Stimulated activated naive CD8-positive, alpha-beta T cell treated with anti-CD3 and anti-CD28 coated beads, Interleukin-15, Interleukin-2, amounts not matched to agents 100 U/mL and 50 U/mL, for 24 hours (primary cell): ENCODE measurements at regions not wholly inside any gene's neighbourhood (a gene's known extent, or its start where the extent isn't known, plus 50 kb on each side); places are given as distances from the start of the nearest gene placed in this dataset.

Experiments
- ATAC-seq: fragments of 150-1000 bp; cut with Tn5 transposase; one replicate; pipeline ENCODE4 v1.10.0; 2021
- DNase-seq: peaks from one replicate; pipeline ENCODE4 v3.0.0; 2021

DNA sequence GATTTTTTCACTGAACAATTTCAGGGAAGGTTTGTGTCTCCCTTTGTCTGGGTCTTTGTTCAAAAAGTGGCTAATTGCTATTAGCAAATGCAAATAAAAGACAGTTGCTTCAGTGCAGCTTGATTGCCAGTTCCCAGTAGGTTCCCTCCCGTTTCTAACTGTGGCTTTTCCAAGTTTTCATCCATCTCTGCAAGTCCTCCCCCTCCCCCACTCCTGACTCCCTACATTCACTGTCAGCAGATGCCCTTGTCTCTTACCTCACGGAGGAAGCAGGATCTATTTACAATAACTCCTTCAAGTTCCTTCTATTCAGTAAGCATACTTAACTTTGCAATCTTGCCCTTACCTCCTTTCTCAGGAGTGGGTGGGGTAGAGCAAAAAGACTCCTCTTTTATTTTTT, 55.4 kb upstream of the SCEL start:
- ATAC-seq = no peak
- no peak for DNase-seq

DNA sequence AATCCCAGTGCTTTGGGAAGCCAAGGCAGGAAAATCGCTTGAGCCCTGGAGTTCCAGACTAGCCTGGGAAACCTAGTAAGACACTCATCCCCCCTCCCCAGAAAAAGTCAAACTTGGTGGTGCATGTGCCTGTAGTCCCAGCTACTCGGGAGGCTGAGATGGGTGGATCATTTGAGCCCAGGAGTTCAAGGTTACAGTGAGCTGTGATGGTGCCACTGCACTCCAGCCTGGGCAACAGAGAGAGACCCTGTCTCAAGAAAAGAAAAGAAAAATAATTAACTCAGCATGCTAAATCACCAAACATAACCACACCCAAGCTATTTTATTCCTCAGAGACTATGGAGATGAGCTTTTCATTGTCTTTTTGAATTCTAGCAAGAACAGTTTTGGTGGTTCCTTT, 56.2 kb upstream of the SCEL start:
- DNase-seq (no peak), ATAC-seq (no peak)

DNA sequence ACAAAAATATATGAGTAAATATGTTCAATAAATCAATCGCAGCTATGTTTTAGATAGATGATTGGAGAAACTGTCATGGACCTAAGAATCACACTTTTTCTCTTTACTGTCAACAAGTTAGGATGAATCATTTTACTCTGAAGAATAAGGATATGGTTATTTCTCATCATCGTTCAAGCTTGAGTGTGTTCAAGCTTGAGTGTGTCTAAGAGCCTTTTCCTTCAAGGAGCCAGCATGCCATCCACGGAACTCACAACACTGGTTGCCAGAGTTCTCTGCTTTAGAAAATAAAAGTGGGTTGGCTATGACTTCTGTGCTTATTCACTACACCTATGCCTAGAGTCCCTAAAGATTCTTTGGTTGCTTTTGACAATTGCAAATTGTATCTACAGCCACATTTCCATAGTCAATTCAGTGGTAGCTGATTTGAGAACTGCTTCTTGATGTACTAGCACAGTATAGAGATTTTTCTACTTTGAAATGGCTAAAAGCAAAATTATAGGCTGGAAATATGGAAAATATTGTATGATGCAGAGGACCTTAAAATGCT, 58.1 kb upstream of the SCEL start:
- DNase-seq (no peak), ATAC-seq (no peak)

DNA sequence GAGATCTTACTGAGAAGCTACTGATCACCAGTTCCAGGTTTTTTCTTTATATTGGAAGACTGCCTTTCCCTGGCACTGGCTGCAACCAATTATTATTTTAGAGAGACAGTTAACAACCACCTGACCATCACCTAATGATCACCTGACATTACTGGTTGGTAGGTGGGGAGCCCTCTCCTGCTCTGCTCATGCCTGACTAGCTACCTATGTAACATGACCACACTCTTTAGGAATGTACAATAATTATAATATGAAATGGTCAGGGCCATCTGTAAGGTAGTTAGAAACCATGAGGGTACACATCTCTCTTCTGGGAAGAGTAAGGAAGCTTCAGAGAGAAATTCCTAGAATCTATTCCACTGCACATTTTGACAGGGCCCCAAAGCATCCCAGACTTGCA, 59.0 kb upstream of the SCEL start:
- ATAC-seq = no peak

DNA sequence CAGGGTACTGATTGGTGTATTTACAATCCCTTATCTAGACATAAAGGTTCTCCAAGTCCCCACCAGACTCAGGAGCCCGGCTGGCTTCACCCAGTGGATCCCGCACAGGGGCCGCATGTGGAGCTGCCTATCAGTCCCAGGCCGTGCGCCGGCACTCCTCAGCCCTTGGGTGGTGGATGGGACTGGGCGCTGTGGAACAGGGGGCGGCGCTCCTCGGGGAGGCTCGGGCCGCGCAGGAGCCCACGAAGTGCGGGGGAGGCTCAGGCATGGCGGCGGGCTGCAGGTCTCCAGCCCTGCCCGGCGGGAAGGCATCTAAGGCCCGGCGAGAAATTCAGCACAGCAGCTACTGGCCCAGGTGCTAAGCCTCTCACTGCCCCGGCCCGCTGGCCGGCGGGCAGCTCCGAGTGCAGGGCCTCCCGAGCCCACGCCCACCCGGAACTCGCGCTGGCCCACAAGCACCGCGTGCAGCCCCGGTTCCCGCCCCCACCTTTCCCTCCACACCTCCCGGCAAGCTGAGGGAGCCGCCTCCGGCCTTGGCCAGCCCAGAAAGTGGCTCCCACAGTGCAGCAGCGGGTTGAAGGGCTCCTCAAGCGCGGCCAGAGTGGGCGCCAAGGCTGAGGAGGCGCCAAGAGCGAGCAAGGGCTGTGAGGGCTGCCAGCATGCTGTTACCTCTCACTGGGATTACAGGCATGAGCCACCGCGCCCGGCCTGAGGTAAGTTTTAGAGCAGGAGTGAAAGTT, 60.0 kb upstream of the SCEL start:
- ATAC-seq = no peak

More for the DNA sequence above, 59.0 kb upstream of the SCEL start:
- DNase-seq = no peak

DNA sequence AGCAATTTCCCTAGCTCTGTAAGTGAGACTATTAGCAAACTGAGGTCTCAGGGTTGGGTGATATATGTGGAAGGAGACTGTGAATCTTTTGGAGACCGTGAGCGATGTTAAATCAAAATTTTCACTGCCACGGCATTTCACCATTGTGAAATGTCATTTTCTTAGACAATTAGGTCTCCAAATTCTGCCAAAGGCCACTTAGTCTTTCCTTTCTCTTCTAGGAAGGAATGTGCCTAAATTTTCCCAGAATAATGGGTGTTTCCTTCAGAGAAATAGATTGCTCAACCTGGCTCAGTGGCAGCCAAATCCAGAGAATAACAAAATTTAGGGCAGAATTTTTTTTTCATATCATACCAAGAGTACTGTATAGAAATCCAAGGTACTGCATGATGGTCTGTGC, 64.5 kb upstream of the SCEL start:
- DNase-seq (no peak), ATAC-seq (no peak)

More for the DNA sequence above, 60.0 kb upstream of the SCEL start:
- DNase-seq = no peak

DNA sequence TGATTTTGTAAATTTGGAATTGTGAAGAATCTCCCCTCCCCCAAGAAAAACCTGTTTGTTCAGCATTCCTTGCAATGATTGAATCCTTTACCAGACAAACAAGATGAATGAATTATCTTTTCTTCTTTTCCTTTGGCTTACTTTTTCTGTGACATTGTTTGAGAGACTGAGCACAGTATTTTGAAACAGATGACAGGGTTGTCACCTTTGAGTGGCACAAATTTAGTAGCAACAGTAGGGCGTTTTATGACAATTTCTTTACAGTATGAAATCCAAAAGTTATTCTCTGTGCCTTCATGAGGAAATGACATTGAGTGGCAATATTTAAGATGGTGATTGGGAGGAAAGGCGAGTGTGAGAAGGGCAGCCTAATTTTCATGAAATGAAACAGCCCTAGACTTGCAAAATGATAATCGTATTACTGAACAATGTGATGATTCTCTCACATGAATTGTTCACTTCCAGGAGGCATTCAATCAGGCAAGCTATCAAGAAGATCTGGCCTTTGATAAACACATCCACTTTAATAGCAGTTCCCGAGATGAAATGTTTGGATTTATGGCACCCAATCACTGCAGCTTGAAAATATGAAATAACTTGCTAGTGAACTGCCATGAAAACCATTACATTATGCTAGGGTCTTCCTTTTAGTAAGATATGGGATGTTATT, 68.6 kb upstream of the SCEL start:
- ATAC-seq (no peak), DNase-seq (no peak)

DNA sequence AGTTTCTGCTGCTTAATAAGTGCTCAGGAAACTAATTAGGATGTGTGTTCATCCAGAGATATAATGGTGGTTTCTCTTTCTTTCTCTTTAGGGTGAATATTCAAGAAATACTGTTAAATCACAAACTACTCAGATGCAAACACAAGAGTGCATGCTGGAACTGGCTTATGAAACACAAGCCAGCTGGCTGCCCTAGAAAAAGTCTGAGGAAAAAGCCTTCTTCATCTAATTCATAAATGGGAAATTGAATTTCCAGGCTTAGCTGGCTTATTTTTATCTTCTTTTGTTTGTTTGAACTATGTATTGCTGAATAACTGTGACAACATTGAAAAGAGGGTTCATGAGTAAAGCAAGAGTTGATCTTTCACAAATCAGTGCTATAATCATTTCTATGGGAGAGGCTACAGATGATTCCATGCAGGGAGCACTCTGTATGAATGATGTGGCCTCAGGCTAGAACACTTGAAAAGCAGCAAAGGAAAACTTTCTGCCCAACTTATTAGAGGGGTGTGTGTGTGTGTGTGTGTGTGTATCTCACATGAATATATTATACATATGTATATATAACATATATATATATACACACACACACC, 69.8 kb upstream of the SCEL start:
- no peak for DNase-seq
- ATAC-seq = no peak

DNA sequence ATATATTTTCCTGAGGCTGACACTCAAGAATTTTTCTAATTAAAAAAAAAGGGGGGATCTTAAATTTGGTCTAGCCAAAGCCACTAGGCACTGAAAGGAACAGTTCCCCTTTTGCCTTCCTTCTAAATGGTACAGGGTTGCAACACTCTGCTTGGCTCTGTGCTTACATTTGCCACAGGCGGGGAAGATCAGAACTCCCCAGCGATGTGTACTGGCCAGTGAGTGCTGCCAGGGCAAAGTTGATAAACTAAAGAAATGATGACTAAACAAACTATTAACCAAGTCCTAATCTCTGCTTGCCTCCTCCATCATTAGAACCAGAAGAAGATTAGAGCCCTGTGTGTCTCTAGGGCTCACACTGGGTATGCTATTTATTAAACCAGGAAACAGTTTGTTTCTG, 75.3 kb upstream of the SCEL start:
- no peak for DNase-seq
- no peak for ATAC-seq

DNA sequence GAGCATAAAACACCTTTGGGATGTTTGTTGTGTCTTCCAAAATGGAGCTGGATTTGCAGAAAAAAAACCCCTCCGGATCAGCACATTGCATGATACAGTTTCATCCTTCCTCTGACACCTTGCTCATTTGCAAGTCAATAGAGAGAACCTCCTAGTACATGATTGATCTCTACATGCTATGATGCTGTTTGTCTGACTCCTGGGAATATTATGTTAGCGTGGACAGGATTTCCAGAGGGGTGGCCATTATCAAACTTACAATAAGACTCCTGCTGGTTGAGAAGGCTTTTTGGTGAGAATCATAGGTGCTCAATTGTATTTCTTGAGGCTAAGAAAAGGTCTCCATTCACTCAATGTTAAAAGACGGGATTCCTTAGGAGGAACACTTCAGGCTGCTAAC, 75.9 kb upstream of the SCEL start:
- DNase-seq (no peak), ATAC-seq (no peak)

DNA sequence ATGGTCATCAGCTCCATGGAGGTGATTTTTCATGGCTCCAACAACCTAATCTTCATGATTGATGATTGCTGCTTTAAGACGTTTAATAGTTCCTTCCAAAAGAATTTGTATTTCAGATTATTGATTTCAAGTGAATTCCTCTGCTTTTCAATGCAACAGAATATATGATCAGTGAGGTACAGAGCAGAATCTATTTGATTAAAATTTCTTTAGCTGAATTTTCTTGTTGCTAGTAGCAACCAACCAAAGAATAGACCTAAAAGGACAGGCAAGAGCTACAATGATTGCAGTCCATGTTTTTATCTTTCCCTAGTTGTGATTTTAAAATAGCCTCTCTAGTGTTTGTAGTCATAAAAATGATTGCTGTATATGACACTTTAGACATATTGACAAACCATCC, 76.8 kb upstream of the SCEL start:
- ATAC-seq = no peak
- DNase-seq = no peak

DNA sequence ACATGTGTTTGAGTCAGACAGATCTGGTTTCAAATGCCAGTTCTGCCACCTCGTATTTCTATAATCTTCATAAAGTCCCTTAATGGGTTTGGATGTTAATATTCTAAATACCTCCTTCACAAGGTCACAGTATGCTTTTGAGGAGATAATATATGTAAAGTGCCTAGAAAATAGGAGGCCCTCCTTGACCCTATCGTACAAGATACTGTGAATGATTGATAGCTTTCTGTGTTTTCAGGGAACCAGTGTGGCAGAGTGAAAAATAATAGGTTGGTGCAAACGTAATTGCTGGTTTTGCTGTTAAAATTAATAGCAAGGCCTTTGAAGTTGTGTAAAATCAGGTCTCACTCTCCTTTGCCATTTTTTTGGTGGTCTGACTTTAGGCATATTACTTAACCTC, 77.5 kb upstream of the SCEL start:
- no peak for DNase-seq
- no peak for ATAC-seq

DNA sequence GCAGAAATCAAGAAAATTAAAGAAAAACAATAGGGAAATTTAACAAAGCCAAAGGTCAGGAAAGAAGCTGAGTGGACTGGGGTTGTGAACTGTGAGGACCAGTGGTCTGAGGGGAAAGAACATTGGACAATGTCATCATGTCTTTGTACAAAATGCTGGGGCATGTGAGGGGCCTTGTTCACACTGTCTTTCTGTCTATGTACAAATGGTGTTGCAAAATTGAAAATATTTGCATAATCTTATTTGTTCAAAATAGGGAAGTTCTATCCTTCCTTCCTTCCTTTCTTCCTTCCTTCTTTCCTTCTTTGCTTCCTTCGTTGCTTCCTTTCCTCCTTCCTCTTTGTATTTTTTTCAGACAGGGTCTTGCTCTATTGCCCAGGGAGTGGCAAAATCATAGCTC, 79.2 kb upstream of the SCEL start:
- ATAC-seq = no peak
- no peak for DNase-seq

DNA sequence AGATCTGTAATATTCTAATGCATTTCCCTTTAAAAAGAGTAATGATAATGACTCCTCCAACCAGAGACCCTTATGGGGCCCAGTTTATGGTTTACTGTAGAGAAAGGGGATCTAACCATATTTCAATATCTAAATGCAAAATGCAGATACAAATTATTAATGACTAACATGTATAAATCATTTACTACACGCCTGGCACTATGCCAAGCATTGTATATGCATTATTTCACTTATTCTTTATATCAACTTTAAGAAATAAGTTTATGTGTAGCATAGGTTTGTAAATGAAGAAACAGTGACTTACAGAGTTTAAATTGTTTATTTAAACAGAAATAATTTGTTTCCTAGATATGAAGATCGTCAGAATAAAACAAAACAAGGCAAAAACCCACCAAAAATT, 86.2 kb upstream of the SCEL start:
- ATAC-seq (no peak), DNase-seq (no peak)

DNA sequence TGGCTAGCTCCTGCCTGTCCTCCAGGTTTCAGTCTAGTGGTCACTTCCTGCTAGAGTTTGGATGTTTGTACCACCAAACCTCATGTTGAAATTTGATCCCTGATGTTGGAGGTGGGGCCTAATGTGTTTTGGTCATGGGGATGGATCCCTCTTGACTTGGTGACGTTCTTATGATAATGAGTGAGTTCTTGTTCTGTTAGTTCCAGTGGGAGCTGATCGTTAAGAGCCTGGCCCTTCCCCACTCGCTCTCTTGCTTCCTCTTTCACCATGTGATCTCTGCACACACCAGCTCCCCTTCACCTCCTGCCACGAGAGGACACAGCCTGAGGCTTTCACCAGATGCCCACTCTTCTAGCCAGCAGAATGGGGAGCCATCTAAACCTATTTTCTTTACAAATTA, 86.8 kb upstream of the SCEL start:
- ATAC-seq (no peak), DNase-seq (no peak)

DNA sequence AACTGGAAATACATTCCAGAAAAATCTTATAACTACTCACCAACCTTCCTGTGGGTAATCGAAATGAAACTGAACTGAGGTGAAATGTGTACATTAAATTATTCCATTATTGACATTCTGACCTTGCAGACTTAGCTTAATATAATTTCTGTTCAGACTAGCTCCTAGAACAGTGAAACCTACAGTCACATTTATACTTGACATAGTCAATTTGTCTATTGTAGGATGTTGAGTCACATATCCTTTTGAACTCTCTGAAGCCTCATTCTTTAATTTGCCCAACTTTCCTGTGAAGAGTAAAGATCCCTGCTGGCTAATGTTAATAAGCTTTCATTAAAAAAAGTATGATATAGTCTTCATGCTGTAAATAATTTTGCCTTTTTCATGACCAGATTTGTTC, 92.0 kb upstream of the SCEL start:
- ATAC-seq (no peak), DNase-seq (no peak)

DNA sequence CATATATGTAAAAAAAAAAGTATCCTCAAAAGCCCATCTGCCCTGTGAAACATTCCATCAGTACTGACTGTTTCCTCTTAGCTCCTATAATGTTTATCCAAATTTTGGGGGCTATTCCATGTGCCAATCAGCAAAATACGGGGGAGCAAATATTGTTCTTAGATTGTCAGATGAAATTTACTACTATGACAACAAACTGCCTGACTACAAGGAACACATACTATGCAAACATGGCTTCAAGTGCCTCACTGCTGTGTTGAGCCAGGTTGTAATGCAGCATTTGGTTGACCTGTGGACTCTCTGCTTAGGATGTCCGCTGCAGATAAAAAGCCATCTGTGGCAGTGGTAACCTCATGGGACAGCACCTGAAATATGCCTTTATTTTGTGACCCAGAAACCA, 98.2 kb upstream of the SCEL start:
- no peak for DNase-seq
- ATAC-seq = no peak

DNA sequence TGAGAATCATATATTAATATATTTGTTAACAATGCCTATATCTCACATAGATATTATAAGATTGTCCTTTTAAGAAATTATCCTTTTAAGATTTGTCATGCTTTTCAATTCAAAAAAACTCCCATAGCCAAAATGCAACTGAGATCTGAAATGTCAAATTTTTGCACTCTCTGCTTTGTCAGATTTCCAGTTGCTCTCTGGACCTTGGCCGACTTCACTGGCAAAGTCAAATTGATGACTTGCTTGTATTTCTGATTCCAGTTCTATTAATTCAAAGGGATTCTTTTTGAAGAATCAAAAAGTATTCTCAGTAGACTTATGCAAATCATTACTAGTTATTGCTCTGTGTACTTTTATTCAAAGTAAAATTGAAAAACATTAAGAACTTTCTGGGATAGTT, 101.2 kb upstream of the SCEL start:
- DNase-seq (no peak), ATAC-seq (no peak)

DNA sequence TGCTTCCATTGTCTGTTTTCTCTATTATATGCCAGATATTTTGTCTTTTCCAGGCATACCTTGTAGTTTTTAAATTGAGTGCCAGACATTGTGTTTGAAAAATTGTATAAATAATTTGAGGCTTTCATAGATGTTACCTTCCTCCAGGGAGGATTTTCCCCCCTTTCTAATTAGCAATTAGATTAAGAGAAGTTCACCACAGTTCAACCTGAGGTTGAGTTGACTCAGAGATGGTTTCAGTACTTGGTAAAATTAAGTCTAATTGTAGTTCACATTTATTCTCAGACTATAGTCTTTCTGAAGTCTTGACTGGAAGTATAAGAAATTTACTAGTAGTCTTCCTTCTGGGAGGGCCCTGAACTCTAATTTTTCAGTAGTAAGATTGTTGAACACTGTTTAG, 104.1 kb upstream of the SCEL start:
- ATAC-seq (no peak), DNase-seq (no peak)

DNA sequence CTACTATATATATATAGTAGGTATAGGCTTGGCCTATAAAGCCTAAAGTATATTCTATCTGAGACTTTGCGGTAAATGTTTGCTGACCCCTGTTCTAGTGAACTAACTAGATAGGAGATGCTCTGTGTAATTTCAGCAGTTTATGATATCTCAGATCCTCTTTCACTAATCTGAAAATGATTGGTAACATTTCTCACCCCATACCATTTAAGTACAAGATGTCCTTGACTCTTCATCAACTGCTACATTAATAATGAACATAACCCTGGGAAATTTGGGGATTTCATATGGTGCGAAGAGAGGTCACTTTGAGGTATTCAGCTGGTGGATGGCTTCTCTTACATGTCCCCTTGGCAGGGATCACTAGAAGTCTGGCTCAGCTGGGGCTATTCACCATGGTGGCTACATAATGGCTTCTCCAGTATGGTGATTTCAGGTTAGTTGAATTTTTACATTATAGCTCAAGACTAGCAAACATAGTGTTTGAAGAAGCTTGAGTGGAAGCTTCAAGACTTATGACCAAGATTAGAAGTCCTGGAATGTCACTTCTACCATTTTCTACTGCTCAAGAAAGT, 103.6 kb upstream of the MYCBP2 start:
- DNase-seq (no peak), ATAC-seq (no peak)

DNA sequence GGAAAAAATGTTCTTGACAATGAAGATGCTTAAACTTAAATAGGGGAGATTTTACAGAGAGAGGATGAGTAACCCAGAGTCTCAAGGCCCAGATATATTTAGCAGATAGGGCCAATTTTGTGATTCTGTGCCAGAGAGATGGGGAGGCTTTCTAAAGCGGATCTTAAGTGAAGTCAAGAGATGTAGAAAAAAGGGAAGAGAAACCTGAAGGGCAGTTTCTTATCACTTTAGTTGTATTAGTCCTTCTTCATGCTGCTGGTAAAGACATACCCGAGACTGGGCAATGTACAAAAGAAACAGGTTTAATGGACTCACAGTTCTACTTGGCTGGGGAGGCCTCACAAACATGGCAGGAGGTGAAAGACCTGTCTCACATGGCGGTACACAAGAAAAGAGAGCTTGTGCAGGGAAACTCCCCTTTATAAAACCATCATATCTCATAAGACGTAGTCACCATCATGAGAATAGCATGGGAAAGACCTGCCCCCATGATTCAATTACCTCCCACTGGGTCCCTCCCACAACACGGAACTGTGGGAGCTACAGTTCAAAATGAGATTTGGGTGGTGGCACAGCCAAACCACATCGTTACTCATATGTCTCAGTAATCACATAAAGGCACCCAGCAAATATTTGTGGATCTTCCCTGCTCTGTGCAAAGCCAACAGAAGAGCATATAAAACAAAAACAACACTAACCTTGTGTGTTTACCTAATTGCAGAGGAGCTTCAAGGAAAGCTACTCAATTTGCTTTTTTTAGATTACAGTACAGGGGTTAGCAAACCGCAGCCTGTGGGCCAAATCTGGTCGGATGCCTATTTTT, 102.6 kb upstream of the MYCBP2 start:
- DNase-seq = peak; percentile 53
- ATAC-seq = peak; percentile 81

DNA sequence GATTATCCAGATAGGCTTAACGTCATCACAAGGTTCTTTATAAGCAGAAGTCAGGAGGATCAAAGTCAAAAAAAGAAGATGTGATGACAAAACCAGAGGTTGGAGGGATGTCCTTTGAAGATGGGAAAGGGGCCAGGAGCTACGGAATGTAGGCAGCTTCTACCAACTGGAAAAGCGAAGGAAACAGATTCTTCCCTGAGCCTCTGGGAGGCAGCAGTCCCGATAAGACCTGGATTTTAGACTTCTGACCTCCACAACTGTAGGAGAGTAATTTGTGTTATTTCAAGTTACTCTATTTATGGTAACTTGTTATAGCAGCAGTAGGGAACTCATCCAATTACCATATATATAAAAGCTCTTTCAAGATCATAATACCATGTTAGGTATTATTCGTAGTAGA, 98.8 kb upstream of the MYCBP2 start:
- DNase-seq (no peak), ATAC-seq (no peak)
